ENCODE measurements at regions not wholly inside any gene's neighbourhood (a gene's known extent, or its start where the extent isn't known, plus 50 kb on each side); places are given as distances from the start of the nearest gene placed in this dataset.

- H3K27me3 ChIP-seq: no peaks in the 10 kb centered on the region
- DNase-seq (ENCODE audit: low spot score): no peak
- no peaks in the 10 kb centered on the region for H3K9me2 ChIP-seq (replicated peaks; ENCODE audit: insufficient read depth)
- H3K79me2 ChIP-seq: no peaks in the 10 kb centered on the region
- H2AFZ ChIP-seq: no peak overlapping the region
- TF ChIP-seq CTCF (IDR thresholded peaks at IDR 0.05; ENCODE audit: poor library complexity) (no peak), EZH2phosphoT487 (IDR thresholded peaks at IDR 0.05; ENCODE audit: low read depth, severe bottlenecking, unreplicated experiment) (no peak), EZH2 (IDR thresholded peaks at IDR 0.05; ENCODE audit: borderline replicate concordance) (no peak)
- H3K4me1 ChIP-seq (ENCODE audit: insufficient read depth): no peaks in the 10 kb centered on the region
- H3K27ac ChIP-seq: no peak overlapping the region
- no peaks in the 10 kb centered on the region for H4K20me1 ChIP-seq (ENCODE audit: insufficient read depth, poor library complexity, severe bottlenecking)
- no peaks in the 10 kb centered on the region for H3K36me3 ChIP-seq (replicated peaks; ENCODE audit: insufficient read depth, low read depth)
- WGBS (ENCODE audit: low lambda C conversion rate, missing lambda C conversion rate): 60% methylated on average over 11 of the region's 11 CpGs
- no peak overlapping the region for H3K4me3 ChIP-seq
- H3K4me2 ChIP-seq: no peak overlapping the region
- no peaks in the 10 kb centered on the region for H3K9me3 ChIP-seq (ENCODE audit: low read depth)
These were observed 293.9 kb upstream of the PARD3B start for GRCh38 chr2:204251158-204251997.

- no peaks in the 10 kb centered on the region for H3K79me2 ChIP-seq
- no peak for DNase-seq (ENCODE audit: low spot score)
- no peaks in the 10 kb centered on the region for H3K27me3 ChIP-seq
- no peaks in the 10 kb centered on the region for H3K4me1 ChIP-seq (ENCODE audit: insufficient read depth)
- H3K9me2 ChIP-seq (replicated peaks; ENCODE audit: insufficient read depth): no peaks in the 10 kb centered on the region
- no peak overlapping the region for H2AFZ ChIP-seq
- no peak overlapping the region for H3K27ac ChIP-seq
- no peaks in the 10 kb centered on the region for H3K36me3 ChIP-seq (replicated peaks; ENCODE audit: insufficient read depth, low read depth)
- no peak overlapping the region for H3K4me2 ChIP-seq
- no peaks in the 10 kb centered on the region for H4K20me1 ChIP-seq (ENCODE audit: insufficient read depth, poor library complexity, severe bottlenecking)
- no peak overlapping the region for H3K4me3 ChIP-seq
- 82% methylated on average over 11 of the region's 11 CpGs for WGBS (ENCODE audit: low lambda C conversion rate, missing lambda C conversion rate)
- no peaks in the 10 kb centered on the region for H3K9me3 ChIP-seq (ENCODE audit: low read depth)
- TF ChIP-seq EZH2phosphoT487 (IDR thresholded peaks at IDR 0.05; ENCODE audit: low read depth, severe bottlenecking, unreplicated experiment) (no peak), CTCF (IDR thresholded peaks at IDR 0.05; ENCODE audit: poor library complexity) (no peak), EZH2 (IDR thresholded peaks at IDR 0.05; ENCODE audit: borderline replicate concordance) (no peak)
These were observed 293.3 kb upstream of the PARD3B start for GRCh38 chr2:204251998-204252376.

- no peaks in the 10 kb centered on the region for H3K27me3 ChIP-seq
- H3K4me2 ChIP-seq: no peak overlapping the region
- no peak overlapping the region for H2AFZ ChIP-seq
- TF ChIP-seq EZH2 (IDR thresholded peaks at IDR 0.05; ENCODE audit: borderline replicate concordance): no peak
- TF ChIP-seq EZH2phosphoT487 (IDR thresholded peaks at IDR 0.05; ENCODE audit: low read depth, severe bottlenecking, unreplicated experiment): no peak
- no peak for TF ChIP-seq CTCF (IDR thresholded peaks at IDR 0.05; ENCODE audit: poor library complexity)
- WGBS (ENCODE audit: low lambda C conversion rate, missing lambda C conversion rate): 82% methylated on average over 5 of the region's 5 CpGs
- H3K9me2 ChIP-seq (replicated peaks; ENCODE audit: insufficient read depth): no peaks in the 10 kb centered on the region
- no peak overlapping the region for H3K4me3 ChIP-seq
- peaks cover 4% of the 10 kb centered on the region for H3K4me1 ChIP-seq (ENCODE audit: insufficient read depth)
- H3K9me3 ChIP-seq (ENCODE audit: low read depth): no peaks in the 10 kb centered on the region
- DNase-seq (ENCODE audit: low spot score): no peak
- no peak overlapping the region for H3K27ac ChIP-seq
- H4K20me1 ChIP-seq (ENCODE audit: insufficient read depth, poor library complexity, severe bottlenecking): no peaks in the 10 kb centered on the region
- H3K36me3 ChIP-seq (replicated peaks; ENCODE audit: insufficient read depth, low read depth): no peaks in the 10 kb centered on the region
- H3K79me2 ChIP-seq: no peaks in the 10 kb centered on the region
These were observed 290.2 kb upstream of the PARD3B start for GRCh38 chr2:204255071-204255470.
